ENCODE measurements at regions not wholly inside any gene's neighbourhood (a gene's known extent, or its start where the extent isn't known, plus 50 kb on each side); places are given as distances from the start of the nearest gene placed in this dataset.
A peak's percentile ranks its signal among the peaks of the same experiment; 100 is the strongest.
"Not testable (repeated sequence)": the region's sequence is repeated elsewhere in the genome, so short reads cannot be mapped to it uniquely, and the experiment has no call there.

DNA sequence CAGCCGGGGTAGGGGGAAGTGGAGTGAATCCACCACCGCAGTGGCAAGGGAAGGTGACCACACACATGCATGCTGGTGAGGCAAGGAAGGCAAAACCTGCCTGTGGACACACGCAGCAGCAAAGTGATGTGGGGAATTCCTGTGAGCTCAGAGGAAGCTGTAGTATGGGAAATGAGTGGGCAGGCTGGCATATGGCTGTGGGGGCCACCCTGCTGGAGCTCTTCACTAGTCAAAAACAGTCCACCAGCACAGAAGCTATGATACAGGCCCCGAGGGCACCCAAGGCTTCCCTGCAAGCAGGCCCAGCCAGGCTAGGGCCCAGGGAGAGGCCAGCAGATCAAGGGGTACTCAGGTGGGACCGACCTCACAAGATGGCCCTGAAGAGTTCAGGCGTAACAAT, 239.1 kb downstream of the CHM start:
- no peak for DNase-seq (ENCODE audit: low spot score)

DNA sequence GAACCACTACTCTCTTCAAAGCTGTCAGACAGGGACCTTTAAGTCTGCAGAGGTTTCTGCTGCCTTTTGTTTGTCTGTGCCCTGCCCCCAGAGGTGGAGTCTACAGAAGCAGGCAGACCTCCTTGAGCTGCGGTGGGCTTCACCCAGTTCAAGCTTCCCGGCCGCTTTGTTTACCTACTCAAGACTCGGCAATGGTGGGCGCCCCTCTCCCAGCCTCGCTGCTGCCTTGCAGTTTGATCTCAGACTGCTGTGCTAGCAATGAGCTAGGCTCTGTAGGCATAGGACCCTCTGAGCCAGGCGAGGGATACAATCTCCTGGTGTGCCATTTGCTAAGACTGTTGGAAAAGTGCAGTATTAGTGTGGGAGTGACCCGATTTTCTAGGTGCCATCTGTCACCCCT, 275.0 kb downstream of the CHM start:
- not testable (repeated sequence) for DNase-seq (ENCODE audit: low spot score)

DNA sequence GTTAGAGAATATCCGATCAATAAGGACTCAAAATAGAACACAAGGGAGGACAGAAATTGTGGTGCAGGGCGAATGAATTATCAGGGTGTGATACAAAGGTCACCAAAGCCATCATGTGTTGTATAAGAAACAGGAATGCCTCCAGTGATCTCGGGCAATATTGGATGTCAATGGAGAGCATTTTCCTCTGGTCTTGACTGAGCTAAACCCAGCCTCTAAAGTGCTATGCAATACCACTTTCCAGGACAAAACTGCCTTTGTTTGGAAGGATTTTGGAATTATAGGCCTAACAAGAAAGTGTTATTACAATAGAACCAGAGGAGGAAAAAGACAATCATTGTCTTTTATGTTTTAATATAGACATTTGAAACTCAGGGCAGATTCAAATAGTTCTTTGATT, 281.7 kb downstream of the CHM start:
- DNase-seq (ENCODE audit: low spot score): no peak

DNA sequence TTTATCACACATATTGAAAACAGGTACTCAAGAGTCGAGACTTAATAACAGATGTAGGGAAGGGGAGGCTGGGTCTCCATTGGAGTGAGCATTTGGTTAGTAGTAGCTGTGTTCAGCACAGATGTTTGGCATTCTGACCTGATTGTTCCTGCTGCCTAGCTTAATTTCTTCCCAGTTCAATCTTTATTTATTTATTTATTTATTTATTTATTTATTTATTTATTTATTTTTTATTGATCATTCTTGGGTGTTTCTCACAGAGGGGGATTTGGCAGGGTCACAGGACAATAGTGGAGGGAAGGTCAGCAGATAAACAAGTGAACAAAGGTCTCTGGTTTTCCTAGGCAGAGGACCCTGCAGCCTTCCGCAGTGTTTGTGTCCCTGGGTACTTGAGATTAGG, 324.3 kb downstream of the CHM start:
- DNase-seq (ENCODE audit: low spot score): not testable (repeated sequence)

DNA sequence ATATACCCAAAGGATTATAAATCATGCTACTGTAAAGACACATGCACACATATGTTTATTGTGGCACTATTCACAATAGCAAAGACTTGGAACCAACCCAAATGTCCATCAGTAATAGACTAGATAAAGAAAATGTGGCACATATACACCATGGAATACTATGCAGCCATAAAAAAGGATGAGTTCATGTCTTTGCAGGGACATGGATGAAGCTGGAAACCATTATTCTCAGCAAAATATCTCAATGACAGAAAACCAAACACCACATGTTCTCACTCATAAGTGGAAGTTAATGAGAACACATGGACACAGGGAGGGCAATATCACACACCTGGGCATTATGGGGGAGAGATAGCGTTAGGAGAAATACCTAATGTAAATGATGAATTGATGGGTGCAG, 323.8 kb upstream of the POF1B start:
- not testable (repeated sequence) for DNase-seq (ENCODE audit: low spot score)

DNA sequence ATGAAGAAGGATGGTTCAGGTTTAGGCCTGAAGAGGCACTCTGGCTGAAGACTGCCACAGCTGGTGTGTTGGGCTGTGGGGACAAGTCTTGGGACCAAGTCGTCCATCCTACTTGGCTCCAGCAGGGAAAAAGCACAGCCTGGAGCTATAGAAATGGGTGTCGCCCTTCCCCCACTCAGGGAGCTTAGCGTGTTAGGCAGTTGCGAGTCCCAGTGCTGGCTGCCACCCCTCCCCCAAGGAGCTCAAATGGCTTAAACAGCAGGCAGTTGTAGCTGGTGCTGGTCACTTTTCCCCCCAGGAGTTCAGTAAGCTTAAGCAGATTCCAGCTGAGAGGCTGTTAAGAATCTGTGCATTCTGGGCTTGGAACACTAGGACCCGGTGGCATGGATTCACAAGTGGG, 319.5 kb upstream of the POF1B start:
- no peak for DNase-seq (ENCODE audit: low spot score)

DNA sequence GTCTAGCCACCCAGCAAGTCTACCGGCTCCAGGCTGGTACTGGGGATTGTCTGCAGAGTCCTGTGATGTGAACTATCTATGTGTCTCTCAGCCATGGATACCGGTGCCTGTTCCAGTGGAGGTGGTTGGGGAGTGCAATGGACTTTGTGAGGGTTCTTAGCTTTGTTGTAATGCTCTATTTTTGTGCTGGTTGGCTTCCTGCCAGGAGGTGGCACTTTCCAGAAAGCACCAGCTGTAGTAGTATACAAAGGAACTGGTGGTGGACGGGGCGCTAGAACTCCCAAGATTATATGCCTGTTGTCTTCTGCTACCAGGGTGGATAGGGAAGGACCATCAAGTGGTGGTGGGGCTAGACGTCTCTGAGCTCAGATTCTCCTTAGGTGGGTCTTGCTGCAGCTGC, 306.4 kb upstream of the POF1B start:
- no peak for DNase-seq (ENCODE audit: low spot score)

DNA sequence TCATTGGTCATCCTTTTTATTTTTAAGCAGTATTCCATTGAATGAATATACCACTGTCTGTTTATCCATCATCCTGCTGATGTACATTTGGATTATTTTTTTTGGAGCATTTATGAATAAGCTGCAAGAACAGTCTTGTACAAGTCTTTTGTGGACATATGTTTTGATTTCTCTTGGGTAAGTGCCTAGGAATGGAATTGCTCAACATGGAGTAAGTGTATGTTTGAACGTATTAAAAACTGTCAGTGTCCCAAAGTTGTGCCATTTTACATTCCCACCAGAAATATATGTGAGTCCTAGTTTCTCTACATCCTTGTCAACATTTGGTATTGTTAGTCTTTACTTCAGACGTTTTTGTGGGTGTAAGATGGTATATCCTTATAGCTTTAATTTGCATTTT, 287.0 kb upstream of the POF1B start:
- DNase-seq (ENCODE audit: low spot score): no peak

DNA sequence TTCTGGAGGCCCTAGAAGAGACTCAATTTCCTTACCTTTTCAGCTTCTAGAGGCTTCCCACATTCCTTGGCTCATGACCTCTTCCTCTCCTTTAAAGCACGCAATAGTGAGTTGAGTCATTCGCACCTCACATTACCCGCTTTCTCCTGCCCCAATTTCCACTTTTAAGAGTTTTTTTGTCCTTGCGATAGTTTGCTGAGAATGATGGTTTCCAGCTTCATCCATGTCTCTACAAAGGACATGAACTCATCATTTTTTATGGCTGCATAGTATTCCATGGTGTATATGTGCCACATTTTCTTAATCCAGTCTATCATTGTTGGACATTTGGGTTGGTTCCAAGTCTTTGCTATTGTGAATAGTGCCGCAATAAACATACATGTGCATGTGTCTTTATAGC, 284.5 kb upstream of the POF1B start:
- DNase-seq (ENCODE audit: low spot score): not testable (repeated sequence)

DNA sequence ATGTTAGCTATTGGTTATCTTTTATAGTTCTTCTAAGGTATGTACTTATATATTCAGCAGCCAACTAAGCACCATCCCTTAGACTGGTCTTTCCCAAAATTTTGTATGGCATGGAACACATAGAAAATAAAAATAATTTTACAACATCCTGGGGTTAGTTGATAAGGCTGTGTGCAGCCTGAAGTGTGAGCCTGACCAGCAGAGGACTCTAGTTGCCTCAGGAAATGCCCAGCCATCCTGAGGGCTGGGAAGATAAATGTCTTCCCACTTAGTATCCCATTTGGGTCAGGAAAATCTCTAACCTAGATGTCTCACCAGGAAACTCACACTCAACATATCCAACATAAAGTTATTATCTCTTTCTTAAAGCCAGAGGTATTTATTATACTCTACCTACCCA, 251.4 kb upstream of the POF1B start:
- DNase-seq (ENCODE audit: low spot score): no peak

DNA sequence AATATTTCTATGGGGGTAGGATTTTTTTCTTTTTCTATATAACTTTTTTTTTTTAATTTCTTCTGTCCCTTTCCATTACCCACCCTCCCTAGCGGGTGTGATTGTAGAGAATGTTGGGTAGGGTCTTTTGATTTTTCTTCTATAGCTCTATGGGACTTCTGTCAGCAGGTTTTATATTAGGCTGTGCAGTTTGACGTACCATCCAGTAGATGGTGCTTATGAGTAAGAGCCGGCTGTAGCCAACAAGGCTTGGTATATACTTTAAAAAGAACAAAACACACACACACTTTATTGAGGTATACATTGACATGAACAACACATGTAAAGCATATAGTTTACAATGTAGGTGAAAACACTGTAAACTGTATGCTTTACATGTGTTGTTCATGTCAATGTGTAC, 247.9 kb upstream of the POF1B start:
- DNase-seq (ENCODE audit: low spot score): peak; percentile 6

DNA sequence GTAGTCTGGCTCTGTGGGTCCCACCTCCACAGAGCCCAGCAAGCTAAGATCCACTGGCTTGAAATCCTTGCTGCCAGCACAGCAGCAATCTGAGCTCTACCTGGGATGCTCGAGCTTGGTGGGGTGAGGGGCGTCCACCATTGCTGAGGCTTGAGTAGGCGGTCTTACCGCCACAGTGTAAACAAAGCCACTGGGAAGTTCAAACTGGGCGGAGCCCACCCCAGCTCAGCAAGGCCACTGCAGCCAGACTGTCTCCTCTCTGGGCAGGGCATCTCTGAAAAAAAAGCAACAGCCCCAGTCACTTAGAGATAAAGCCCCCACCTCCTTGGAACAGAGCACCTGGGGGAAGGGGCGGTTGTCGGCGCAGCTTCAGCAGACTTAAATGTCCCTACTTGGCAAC, 243.2 kb upstream of the POF1B start:
- DNase-seq (ENCODE audit: low spot score): no peak

DNA sequence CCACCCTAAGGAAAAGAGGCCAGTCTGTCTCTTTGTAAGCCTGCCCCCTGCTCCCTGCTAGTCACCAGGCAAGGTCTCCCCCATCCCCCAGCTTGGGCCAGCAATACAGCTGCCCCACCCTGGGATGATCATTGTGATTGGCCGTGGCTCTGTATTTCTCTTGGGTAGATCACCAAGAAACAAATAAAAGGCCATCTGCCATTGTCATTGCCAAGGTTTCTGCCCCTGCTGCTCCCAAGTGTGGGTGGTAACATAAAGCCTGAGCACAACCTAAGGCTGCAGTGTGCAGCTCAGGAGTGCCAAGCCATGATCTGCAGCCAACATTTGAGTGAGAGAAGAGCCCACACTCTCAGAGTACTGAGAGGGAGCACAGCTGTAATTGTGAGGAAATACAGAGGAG, 241.0 kb upstream of the POF1B start:
- DNase-seq (ENCODE audit: low spot score): no peak

DNA sequence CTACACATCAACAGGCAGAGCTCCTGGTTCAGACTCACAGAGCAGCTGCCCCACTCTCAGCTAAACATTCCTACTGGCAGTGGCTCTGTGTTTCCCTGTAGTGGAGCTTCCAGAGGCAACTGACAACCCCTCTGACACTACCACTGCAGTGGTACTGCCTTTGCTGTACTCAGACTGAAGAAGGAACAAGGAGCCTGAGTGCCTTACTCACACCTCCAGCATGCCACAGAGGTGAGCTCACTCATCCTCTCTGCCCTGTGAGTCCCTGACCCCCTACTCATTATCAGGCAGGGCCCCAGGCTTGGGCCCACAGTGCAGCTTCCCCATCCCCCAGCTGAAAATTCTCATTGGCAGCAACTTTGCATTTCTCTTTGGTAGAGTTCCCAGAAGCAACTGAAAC, 240.5 kb upstream of the POF1B start:
- DNase-seq (ENCODE audit: low spot score): no peak

DNA sequence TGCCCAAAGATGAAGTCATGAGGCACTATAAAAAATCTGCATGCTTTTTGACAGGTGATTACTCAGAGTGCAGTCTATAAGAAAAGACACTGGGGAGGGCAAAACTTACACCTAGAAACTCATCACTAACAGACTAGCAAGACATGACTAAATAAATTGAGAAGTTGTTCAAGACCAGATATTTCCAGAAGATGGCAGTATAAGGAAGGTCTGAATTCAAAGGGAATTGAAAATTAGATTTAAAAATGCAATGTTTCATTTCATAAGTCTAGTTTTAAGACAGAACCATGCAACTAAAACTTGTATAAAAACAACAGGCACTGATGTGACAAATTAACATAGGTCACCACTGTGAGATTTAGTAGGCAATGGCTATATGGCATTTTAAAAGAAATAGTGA, 232.5 kb upstream of the POF1B start:
- peak; percentile 9 for DNase-seq (ENCODE audit: low spot score)

DNA sequence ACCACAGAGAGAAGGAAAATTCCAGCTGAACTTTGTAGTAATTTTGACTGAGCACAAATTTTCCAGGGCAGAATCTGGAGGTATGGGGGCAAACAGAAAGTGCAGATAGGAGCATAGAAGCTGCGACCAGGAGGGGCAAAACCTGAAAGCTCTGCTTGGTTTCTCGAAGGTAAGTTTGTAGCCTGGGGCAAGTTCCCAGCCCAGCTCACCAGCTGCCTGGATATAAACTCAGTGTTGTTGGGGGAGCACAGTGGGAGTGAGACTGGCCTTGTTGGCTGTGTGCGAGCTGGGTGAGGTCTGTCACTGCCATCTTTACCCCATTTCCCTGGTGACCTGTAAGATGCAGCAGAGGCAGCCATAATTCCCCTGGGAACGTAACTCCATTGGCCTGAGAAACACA, 213.5 kb upstream of the POF1B start:
- no peak for DNase-seq (ENCODE audit: low spot score)

DNA sequence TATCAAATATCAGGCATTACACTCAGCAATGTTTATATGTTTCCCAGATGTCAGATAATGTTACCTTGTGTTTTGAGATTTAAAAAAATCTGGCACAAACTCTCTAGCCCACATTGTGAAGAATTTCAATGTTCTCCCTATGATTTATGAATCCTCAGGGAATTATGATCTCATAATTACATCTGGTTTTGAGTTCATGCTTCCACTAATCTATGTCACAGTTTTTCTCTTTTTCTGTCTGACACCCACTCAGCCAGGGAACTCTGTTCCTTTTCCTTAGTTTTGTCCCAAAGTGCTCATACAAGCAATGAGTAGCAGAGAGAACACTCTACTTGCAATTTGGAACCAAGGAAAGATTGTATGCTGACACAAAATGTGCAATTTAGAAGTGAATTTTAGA, 212.1 kb upstream of the POF1B start:
- no peak for DNase-seq (ENCODE audit: low spot score)

DNA sequence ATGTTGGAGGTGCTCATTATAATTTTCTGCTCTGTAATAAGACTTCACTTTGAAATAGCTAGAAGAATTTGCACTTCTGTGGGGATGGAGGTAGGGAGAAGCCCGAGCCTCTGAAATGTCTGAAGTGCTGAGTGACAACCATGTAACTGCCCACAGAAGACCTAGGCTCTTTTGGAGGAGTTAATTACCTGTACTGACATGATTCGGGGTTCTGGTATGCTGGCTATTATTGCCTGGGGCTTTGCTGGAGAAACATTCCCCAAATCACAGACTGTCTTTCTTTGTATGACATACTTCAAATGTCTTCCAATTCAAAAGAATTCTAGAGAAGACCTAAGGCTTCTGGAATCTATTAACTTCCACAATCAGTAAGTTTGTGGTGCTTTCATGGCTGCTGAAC, 211.2 kb upstream of the POF1B start:
- no peak for DNase-seq (ENCODE audit: low spot score)

DNA sequence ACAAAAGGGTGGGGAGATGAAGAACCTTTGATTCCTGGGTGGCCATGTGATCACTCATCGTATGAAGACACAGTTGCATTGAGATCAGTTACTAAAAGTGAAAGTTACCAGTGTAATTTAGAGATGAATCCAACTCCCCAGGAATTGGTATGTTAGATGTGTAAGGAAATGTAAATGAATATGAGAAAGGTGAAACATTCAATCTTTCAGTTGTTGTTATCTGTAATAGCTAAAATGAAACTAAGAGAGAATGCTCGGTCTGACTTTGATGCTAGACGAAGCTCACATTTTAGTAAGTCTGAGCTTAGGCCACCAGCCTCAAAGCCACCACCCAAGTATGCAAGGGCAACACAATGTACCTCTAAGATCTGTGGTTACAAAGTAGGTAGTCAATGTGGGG, 194.3 kb upstream of the POF1B start:
- DNase-seq (ENCODE audit: low spot score): peak; percentile 40

DNA sequence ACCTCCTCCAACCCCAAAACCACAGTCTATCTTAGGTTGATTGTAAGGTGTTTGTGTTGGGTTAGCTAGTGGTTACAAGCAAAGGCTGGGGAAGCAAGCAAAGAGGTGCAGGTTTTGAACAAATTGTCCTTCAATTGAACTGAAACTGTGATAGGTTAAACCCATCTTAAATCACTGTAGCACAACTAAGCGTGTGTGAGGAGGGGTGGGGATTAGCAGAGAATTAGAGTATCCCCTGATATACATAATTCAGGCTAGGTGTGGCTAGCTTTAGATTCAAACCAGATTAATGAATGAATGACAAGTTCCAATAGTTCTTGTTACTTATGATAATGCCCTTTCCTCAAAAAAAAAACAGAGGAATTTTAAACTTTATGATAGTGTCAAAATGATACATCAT, 191.0 kb upstream of the POF1B start:
- DNase-seq (ENCODE audit: low spot score): no peak

DNA sequence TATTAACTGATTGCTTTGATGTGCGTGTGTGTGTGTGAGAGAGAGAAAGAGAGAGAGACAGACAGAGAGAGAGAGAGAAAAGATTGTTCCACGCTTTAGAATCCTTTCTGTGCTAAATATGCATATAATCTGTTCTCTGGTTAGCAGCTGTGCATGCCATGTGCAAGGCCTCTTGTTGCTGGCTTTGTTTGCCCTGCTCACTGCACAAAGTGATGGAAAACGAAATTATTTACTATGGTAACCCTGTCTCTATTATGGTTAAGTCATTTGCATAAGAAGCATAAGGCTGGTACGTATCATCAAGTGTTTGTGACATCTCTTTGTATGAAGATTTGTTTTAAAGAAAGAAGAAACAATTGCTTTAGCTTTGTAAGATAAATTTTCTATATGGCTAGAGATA, 190.2 kb upstream of the POF1B start:
- DNase-seq (ENCODE audit: low spot score): no peak

DNA sequence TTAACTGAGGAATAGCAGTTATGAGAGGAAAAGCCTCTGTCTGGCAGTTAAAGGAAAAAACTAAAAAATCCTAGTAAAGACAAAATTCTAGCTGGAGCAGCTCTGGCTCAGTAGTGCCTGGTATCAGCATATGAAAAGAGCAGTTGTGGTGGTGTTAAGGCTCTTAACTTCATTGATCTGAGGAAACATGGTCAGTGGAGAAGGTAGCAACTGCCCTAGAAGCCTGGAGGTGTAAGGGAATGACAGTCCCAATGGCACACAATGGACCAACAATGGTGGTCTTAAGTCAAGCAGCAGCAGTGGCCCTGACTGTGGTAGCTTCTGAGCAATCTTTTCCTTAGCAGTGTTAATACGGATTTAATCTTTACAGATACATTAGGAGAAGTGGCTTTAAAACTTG, 189.6 kb upstream of the POF1B start:
- DNase-seq (ENCODE audit: low spot score): no peak

DNA sequence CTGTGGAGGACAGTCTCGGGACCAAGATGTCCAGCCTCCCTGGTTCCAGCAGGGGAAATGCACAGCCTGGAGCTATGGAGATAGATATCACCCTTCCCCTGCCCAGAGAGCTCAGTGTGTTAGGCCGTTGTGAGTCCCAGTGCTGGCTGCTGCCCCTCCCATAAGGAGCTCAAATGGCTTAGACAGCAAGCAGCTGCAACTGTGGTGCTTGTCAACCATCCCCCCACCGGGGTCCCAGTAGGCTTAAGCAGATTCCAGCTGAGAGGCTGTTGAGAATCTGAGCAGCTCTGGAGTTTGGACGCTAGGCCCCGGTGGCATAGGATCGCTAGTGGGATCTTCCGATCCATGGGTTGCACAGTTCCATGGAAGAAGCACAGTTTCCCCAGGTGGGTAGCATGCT, 181.8 kb upstream of the POF1B start:
- no peak for DNase-seq (ENCODE audit: low spot score)

DNA sequence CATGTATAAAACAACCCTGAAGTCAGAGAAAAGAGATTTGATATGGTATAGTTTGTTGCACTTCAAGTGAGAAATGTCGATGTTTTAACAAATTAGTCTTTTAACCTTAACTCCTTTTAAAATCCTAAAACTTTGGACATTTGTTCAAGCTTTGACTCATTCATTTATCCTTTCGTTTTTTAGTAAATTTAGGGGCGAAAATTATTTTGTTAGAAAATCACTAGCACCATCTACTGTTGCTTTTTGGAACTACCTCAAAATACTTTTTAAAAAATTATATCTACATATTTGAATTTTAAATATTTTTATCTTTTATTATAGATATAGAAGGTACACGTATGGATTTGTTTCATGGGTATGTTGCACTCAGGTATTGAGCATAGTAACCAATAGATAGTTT, 165.1 kb upstream of the POF1B start:
- DNase-seq (ENCODE audit: low spot score): no peak

DNA sequence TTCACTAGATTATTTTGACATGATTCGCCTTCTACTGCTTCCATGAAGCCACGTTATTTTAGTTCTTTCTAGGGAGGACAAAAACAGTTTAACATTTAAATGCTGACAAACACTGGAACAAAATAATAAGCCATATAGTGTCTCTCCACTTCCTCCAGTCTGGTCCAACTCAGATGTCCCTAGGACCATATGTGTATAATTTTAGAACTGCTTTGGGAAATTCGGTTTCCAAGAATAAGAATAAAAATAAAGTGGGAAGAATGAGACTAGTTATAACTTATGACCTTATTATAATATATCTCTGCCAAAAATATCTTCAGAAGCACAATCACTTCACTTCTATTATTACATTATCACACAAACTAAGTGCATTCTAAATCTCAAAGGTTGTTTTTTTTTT, 164.4 kb upstream of the POF1B start:
- no peak for DNase-seq (ENCODE audit: low spot score)
